Stimulated activated CD8-positive, alpha-beta memory T cell treated with anti-CD3 and anti-CD28 coated beads, Interleukin-15, amount 100 ng/mL, for 1 hour (primary cell): ENCODE measurements at regions not wholly inside any gene's neighbourhood (a gene's known extent, or its start where the extent isn't known, plus 50 kb on each side); places are given as distances from the start of the nearest gene placed in this dataset.

Experiments used
- DNase-seq: peaks from one replicate; pipeline ENCODE4 v3.0.0-alpha.2; 2020; ENCODE audit warnings: low read depth

DNA sequence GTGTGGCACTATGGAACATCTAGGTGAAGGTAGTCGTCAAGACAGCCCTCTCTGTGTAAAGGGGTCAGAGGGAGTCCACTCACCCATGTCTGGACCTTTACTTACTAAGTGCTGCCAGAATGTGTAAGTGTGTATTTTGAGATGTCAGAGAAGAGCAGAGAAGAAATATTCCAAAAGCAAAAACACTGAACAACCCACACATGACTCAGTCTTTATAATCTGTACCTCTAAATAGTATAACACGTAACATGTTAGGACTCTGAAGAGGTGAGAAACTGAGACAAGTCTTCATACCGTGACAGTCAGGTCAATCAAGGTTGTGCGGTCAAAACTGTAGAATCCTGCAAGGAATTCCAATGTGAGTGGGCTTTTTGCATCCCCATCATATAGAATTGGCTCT is 555.2 kb downstream of the LMO4 start:
- no peak for DNase-seq

GRCh38 chr1:87884581-87884980 is 555.9 kb downstream of the LMO4 start:
- no peak for DNase-seq

GRCh38 chr1:87885278-87886025 is 556.8 kb downstream of the LMO4 start:
- DNase-seq = no peak

DNA sequence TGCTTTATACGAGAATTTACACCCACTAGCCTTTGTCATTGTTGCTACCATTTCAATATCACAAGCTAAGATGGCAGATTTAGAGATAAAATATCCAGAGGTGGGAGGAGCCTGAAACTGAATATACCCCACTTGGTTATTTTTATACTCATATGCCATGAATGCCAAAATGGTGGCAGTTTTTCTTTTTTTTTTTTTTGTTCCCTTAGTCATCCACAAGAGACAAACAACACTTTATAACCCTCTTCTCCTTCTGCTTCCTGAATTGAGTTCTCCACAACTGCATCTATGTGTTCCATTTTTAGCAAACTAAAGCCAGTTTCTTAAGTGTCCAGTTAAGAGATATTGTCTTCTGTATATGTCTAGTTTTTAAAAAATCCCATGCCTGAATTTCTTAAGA is 558.4 kb downstream of the LMO4 start:
- DNase-seq = no peak

- DNase-seq = no peak
These were observed 559.8 kb downstream of the LMO4 start for GRCh38 chr1:87888446-87888845.

GRCh38 chr1:87894062-87894461 is 565.4 kb downstream of the LMO4 start:
- DNase-seq = no peak

- DNase-seq = no peak
These were observed 568.8 kb downstream of the LMO4 start for GRCh38 chr1:87897481-87897880.

DNA sequence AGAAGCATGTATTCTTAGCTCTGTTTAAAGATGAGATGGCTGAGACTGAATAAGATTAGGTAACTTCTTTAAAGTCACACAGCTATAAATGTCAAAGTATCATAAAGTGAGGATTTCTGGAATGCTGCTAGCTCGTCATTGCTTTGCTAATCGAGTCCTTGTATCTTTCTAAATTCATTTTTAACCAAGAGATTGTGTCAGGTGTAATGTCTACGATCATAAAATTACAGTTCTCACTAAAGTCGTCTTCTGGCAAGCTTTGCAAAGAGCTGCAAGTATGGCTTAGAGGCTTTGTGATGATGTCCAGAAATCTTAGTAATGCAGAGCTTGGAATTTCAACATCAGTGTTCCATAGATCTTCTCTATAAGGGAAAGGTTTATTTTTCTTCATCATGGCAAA is 569.8 kb downstream of the LMO4 start:
- no peak for DNase-seq

DNA sequence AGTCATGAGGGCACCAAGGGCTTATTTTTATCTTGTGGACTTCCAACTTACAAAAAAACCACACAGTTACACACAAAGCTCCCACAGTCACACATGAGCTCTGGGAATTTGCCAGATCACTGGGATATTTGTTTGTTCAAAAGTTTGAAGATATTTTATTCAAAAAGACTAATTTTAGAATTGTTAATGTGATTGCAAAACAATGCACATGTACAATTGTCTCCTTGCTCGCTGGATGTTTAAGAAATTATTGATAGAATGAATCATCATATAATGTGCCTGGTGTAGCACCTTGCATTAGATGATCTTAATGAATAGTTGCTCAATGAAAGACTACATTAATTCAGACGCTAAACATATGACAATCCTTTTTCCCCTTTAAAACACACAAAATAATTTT is 570.3 kb downstream of the LMO4 start:
- DNase-seq = no peak

DNA sequence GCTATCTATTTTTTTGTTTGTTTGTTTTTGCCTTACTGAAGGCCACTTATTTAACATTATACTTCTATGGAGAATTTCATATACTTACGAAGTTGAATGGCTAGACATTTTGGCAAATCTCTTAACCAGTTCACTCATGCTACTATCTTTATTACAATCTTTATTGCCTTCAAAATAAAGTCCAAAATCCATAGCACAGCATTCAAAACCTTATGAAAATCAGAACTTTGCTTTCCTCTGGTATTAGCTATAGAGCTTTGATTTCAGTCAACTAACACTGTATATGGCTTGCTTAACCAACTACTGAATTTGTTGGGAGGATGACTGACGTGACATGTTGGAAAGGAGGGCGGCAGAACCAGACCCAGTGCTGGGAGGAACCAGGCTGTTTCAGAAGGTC is 571.1 kb downstream of the LMO4 start:
- no peak for DNase-seq

- DNase-seq = no peak
These were observed 574.1 kb downstream of the LMO4 start for GRCh38 chr1:87902830-87903229.

- no peak for DNase-seq
These were observed 574.6 kb downstream of the LMO4 start for GRCh38 chr1:87903242-87903641.

GRCh38 chr1:87904651-87905050 is 576.0 kb downstream of the LMO4 start:
- DNase-seq = no peak

- DNase-seq = no peak
These were observed 577.0 kb downstream of the LMO4 start for GRCh38 chr1:87905651-87906050.

- DNase-seq = no peak
These were observed 577.4 kb downstream of the LMO4 start for GRCh38 chr1:87906078-87906477.

DNA sequence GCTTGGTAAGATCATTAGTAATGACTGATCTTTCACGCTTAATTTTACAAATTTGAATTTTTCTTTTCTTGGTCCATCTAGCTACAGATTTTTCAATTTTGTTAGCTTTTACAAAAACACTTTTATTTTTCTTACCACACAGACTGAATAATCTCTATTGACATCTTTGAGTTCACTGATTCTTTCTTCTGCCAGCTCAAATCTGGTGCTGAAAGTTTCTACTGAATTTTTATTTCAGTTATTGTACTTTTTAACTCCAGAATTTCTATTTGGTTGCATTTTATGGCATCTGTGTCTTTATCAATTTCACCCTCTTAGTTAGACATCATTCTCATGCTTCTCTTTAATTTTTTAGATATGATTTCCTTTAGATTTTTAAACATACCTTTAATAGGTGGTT is 584.7 kb downstream of the LMO4 start:
- DNase-seq = no peak

DNA sequence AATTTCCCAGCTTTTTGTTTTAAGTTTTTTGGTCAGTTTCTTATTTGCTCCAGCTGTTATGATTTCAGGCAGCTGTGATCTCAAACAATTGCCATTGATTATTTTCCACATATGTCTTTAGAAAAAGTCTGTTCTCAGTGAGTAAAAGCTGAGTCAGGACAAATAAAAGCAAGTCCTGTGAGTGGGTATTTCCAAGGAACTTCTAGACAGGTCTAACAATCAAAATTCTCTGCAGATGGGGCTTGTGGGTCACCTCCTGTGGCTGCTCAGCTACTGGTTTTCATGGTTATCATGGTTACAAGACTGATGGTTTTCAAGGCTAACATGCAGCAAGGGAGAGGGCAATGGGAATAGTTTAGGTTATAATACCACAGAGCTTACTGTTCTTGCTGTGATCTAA is 585.7 kb downstream of the LMO4 start:
- DNase-seq = no peak

DNA sequence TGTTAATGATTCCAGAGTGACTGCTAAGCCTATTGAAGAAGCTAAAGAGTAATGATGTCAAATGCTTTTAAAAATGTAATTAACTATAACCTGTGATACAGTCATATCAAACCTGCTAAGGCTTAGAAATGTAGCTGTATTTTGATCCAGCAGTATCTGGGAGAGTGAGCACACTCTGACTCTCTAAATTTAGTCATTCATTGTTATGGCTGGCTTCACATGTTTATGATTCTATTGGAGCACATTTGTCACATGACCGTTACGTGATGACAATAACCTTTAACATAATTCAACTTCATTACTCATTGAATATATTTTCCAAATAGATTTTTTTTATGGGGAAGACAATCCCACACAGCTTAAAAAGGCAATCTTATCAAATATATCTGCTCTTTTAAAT is 587.1 kb downstream of the LMO4 start:
- no peak for DNase-seq

- no peak for DNase-seq
These were observed 588.3 kb downstream of the LMO4 start for GRCh38 chr1:87916965-87917364.

- no peak for DNase-seq
These were observed 589.7 kb downstream of the LMO4 start for GRCh38 chr1:87918398-87918797.

GRCh38 chr1:87922885-87923284 is 594.2 kb downstream of the LMO4 start:
- no peak for DNase-seq

- no peak for DNase-seq
These were observed 597.6 kb downstream of the LMO4 start for GRCh38 chr1:87926131-87926830.

- no peak for DNase-seq
These were observed 598.2 kb downstream of the LMO4 start for GRCh38 chr1:87926921-87927320.
